Bone marrow (tissue), 2 donors: ENCODE measurements at regions not wholly inside any gene's neighbourhood (a gene's known extent, or its start where the extent isn't known, plus 50 kb on each side); places are given as distances from the start of the nearest gene placed in this dataset.
"Not testable (repeated sequence)": the region's sequence is repeated elsewhere in the genome, so short reads cannot be mapped to it uniquely, and the experiment has no call there.

Experiments
- DNase-seq, 2 donors: peaks; one replicate each; lab custom pipeline; 2025; lab: John Stamatoyannopoulos, UW

DNA sequence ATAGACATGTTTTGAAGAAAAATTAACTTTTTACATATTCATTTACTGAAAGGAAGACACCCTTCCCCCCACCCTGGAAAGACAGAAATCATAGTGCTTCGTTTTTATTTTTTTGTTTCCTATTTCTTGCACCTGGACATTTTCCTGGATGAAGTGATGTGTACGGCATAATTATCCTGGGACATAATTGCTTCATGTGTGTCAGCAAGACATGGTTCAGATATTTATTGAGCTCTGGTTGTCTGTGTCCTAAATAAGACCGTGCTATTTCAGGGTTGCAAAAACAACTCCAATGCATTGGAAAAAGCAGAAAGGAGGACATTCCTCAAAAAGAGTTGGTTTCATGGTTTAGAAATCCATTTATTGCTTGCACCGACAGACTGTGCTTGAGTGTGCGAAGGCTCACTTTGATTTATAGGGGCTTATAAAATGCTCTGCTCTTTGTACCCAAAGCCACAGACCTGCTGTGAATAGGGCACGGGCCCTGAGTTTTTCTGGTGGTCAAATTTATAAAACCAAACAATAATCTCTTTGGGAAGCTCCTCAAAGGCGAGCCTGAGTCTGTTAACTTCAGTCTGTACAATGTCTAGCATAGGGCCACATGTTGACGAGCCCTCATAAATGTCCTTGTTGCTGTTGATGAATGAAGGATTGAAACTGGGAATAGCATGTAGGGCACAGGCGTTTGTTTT lies 179.5 kb downstream of the SOX4 start:
- DNase-seq: no peak

- no peak for DNase-seq
Observed at GRCh38 chr6:21773576-21773968, 180.0 kb downstream of the SOX4 start.

GRCh38 chr6:21777846-21778245 lies 184.3 kb downstream of the SOX4 start:
- DNase-seq: no peak

DNA sequence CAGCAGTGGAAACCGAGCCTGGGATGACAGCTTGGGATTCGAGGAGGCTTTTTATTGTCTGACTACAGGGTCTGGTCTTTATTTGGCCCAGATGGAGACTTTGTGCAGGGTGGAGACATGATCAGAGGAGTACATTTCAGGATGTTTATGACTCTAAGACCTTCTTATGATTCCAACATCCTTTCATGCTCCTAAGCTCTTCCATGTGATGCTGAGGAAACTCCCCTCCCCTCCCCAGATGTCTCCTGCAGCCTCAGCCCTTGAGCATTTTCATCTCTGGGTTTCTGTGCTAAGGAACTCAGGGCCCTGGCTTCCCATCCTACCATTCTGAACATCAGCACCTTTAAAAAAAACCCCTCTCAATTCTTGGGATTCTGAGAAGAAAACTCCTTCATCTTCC lies 186.6 kb downstream of the SOX4 start:
- DNase-seq: no peak

- no peak for DNase-seq
Observed at GRCh38 chr6:21780679-21781078, 187.1 kb downstream of the SOX4 start.

- no peak for DNase-seq
Observed at GRCh38 chr6:21781128-21781527, 187.6 kb downstream of the SOX4 start.

- DNase-seq: no peak
Observed at GRCh38 chr6:21785164-21785563, 191.6 kb downstream of the SOX4 start.

DNA sequence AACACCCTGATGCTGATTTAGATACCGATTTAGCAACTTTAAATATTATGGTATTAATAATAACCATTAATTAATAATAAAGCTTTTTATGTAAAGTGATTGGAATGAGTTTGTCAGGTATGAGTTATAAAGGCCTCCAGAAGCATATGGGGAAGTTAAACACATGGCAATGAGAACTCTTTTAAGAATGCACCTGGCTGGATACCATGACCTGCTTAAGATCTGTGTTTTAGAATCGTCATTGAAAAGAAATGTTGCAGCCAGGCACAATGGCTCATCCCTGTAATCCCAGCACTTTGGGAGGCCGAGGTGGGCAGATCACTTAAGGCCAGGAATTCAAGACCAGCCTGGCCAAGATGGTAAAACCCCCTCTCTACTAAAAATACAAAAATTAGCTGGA lies 197.5 kb downstream of the SOX4 start:
- no peak for DNase-seq

GRCh38 chr6:21791581-21791980 lies 198.0 kb downstream of the SOX4 start:
- no peak for DNase-seq

DNA sequence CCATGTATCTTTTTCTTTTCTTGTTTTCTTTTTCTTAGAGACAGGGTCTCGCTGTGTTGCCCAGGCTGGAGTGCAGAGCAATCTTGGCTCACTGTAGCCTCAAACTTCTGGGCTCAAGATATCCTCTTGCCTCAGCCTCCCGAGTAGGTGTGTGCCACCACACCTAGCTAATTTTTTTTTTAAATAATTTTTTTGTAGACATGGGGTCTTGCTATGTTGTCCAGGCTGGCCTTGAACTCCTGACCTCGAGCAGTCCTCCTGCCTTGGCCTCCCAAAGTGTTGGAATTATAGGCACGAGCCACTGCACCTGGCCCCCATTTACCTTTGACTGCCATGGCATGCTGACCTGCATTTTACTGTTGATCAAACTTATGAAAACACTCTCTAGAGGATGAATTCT lies 198.6 kb downstream of the SOX4 start:
- DNase-seq: no peak

GRCh38 chr6:21796979-21797378 lies 203.4 kb downstream of the SOX4 start:
- DNase-seq: not testable (repeated sequence)

GRCh38 chr6:21798468-21798867 lies 204.9 kb downstream of the SOX4 start:
- no peak for DNase-seq

DNA sequence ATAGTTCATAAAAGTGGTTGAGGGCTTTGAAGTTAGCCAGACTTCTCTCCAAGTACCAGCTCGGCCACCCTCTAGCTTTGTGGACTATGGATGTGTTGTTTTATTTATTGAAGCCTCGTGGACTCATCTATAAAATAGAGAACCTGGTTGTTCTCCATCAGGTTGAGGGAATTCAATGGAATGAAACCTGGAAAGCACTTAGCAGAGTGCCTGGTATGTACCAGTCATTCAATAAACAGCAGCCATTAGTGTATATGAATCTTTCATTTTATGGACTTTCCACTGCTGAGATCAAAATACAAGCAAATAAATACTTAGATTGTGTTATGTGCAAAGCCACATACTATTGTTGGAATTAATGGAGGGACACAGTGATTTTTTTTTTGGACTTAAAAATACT lies 206.8 kb downstream of the SOX4 start:
- no peak for DNase-seq

DNA sequence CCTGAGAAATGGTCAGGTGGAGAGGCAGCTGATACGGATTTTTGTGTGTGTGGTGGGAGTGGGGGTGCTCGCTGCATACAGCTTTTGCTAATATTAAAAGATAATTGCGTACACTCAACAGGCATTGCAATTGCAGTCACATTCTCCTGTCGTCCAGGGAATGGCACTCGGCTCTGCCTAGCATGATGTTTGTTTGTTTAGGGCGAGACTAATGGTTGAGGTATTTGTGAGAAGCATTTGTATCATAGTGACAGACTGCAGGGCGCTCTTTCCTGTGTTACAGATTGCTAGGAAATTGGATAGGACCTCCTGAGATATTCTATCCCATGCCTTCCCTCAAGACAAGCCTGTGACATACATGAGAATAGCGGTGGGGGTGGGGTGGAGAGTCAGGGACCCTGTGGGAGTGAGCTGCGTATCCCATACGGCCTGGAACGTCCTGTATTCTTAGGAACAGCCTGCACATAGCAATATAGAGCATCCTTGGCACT lies 207.4 kb downstream of the SOX4 start:
- DNase-seq: no peak

- DNase-seq: no peak
Observed at GRCh38 chr6:21801446-21802174, 208.1 kb downstream of the SOX4 start.

- DNase-seq: no peak
Observed at GRCh38 chr6:21802175-21802822, 208.7 kb downstream of the SOX4 start.

DNA sequence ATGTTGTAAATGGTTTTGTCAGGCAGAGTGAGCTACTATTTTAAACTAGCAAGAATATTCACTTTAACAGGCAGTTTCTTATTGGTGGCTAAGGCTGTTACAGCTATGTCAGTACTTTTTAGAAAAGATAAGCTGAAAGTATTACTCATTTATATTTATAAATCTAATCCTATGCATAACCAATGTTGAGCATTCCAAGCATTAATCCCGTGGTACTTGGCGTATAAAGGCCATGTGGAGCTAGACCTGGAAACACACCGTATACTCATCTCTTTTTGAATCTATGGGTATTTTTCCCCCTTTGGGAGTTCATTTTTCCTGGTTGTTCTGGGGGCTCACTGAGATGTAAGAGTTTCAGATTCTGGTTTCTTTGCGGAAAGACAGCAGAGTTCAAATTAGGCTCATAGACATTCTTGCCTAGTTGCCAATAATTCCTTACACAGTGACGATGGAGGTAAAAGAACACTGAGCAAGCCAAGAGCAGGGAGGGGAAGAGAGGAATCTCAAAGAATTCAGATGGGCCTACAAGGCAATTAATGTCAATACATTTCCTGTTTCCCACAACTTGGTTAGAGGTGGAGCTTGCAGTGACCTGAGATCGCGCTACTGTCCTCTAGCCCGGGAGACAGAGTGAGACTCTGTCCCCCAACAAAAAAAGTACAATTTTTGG lies 211.5 kb downstream of the SOX4 start:
- no peak for DNase-seq

DNA sequence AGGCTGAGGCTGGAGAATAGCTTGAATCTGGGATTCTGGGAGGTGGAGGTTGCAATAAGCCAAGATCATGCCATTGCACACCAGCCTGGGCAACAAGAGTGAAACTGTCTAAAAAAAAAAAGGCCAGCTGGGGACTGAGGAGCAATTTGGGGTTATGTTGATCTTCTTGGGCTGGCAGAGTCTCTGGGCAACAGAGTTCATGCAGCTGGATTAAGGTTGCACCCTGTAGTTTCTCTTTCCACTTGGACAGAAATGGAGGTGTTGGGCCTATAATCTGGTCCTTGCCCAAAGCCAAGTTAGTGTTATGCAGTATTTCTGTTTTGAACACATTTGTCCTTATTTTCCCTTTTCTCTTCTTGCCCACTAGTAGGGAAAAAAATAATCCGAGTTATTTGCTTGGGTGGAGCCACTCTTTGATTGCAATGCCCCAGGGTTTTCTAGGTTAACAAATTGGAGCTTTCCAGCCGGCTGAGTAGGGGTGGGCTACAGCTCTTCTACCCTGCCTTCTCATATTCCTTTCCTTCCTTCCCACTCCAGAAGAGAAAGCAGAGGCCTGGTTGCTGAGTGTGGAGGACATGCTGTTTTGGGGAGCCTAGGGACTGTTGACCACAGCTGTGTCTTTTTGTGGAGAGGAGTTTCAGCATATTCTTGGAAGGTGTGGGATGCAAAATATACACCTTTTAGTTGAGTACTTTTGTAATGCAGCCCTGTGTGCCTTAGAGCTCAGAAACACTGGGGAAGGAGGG lies 213.9 kb downstream of the SOX4 start:
- no peak for DNase-seq

- DNase-seq: no peak
Observed at GRCh38 chr6:21808045-21808470, 214.5 kb downstream of the SOX4 start.

- no peak for DNase-seq
Observed at GRCh38 chr6:21808551-21809242, 215.1 kb downstream of the SOX4 start.

GRCh38 chr6:21811484-21811883 lies 217.9 kb downstream of the SOX4 start:
- no peak for DNase-seq
